HG03432 (cell line): ENCODE measurements at regions not wholly inside any gene's neighbourhood (a gene's known extent, or its start where the extent isn't known, plus 50 kb on each side); places are given as distances from the start of the nearest gene placed in this dataset.

Experiments
- ATAC-seq: cut with Tn5 transposase; IDR thresholded peaks from one replicate; pipeline ENCODE4 v1.9.1; 2021; ENCODE audit warnings: mild to moderate bottlenecking, moderate library complexity; ENCODE audit not compliant: unreplicated experiment

DNA sequence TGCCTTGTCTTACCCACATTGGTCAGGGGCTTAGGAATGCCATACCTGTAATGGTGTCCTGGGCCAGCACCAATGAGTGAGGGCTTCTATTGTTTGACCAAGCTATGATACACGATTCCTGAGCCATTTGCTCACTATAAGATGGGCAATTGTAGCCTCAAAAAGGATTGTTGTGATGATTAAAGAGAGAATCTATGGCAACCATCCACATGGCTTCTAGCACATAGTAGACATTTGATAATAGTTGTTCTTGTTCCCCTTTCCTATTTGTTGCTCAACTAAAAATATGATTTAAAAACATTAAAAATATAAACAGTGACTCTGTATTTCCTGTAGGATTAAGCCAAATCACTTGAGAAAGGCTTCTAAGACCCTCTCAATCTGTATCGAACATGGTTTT is 366.1 kb downstream of the PCNX1 start:
- ATAC-seq: no peak

DNA sequence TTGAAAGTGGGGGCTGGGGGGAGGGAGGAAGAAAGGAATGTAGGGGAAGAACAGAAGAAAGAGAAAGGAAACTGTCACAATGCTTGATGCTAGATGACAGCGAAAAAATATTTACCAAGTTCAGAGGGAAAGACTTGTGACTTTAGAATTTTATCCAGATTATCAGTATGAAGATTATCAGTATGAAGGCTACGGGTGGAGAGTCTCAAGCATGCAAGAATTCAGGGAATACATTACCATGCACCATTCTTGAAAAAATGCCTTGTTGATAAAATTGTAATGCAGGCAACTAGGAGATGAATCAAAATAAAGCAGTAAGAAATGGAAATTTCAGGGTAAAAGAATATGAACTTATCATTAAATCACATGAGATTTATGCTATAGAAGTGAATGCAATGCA is 376.8 kb downstream of the PCNX1 start:
- ATAC-seq: no peak

DNA sequence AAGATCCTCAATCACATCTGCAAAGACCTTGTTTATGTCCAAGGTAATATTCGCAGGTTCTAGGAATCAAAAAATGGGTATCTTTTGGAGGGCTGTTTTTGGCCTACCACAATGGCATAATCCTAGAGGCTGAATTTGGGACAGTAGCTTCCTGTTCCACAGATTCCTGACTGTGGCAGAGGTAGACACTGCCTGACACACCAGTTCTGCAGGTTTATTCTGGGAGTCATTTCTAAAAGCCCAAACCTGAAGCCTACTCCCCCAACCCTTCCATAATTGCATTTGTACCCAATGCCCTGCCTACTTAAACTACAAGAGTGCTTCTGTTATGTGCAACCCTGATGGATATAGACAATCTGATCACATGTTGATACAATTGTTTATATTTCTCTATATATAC is 378.9 kb downstream of the PCNX1 start:
- ATAC-seq: no peak

DNA sequence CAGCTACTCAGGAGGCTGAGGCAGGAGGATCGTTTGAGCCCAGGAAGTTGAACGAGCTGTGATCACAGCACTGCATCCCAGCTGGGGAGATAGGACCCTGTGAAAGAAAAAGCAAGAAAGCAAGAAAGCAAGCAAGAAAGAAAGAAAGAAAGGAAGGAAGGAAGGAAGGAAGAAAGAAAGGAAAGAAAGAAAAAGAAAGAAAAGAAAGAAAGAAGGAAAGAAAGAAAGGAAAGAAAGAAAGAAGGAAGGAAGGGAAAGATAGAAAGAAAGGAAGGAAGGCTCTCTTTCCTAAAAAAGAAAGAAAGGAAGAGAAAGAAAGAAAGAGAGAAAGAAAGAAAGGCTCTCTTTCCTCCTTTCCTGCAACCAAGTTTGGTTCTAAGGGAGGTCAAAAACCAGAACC is 380.3 kb downstream of the PCNX1 start:
- ATAC-seq: no peak

DNA sequence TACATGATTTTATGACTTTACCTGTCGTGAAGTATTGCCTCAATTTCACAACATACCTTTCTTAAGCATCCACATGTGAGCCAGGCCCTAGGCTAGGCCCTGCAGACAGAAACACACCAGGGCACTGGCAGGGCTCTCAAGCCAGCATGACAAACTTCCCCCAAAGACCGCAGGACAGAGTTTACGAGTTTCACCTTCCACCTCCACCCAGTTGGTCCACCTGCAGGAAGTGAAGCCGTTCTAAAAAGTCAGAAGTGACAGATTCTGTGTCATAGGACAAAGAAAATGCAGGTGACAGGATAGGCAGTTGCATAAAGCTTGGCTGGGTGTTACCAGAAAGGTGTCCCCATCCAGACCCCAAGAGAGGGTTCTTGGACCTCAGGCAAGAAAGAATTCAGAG is 382.3 kb downstream of the PCNX1 start:
- peak; percentile 53 for ATAC-seq

DNA sequence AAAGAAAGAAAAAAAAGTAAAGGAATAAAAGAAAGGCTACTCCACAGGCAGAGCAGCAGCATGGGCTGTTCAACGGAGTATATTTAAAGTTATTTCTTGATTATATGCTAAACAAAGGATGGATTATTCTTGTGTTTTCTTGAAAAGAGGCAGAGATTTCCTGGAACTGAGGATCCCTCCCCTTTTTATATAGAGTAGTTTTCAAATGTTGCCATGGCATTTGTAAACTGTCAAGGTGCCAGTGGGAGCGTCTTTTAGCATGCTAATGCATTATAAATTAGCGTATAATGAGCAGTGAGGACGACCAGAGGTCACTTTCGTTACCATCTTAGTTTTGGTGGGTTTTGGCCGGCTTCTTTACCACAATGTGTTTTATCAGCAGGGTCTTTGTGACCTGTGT is 383.0 kb downstream of the PCNX1 start:
- ATAC-seq: no peak

DNA sequence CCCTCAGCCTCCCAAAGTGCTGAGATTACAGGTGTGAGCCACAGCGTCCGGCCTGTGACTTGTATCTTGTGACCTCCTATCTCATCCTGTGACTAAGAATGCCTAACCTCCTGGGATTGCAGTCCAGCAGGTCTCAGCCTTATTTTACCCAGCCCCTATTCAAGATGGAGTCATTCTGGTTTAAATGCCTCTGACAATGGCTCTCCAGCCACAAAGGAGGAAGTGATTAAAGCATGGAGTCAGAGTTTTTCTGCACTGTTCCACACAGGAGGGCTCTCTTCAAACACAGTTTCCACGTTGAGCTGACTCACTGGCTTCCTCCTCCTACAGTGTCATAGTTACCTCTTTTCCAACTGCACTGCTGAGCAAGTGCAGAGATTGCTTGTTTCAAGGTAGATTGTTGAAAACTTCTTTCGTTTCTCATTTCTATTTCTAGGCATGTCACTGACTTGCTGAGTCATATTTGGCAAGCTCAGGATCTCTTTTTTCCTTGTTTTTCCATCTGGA is 383.8 kb downstream of the PCNX1 start:
- ATAC-seq: peak; percentile 70

DNA sequence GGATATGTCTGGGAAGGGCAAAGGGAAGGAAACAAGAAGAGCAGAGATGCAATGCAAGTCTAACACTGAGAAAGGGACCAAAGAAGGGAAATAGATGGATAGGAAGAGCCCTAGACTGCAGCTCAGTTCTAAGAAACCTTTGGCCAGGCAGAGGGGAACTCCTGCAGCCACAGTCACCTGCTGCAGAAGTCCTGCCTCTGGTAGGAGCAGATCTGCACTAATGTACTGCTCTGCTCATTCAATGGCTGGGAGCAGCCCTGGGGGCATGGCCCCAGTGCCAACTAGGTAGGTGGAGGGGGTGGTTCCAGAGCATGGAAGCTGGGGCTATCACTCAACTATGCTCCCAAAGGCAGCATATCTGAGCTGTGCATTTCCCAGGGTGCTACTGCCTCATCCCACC is 388.9 kb downstream of the PCNX1 start:
- ATAC-seq: no peak

DNA sequence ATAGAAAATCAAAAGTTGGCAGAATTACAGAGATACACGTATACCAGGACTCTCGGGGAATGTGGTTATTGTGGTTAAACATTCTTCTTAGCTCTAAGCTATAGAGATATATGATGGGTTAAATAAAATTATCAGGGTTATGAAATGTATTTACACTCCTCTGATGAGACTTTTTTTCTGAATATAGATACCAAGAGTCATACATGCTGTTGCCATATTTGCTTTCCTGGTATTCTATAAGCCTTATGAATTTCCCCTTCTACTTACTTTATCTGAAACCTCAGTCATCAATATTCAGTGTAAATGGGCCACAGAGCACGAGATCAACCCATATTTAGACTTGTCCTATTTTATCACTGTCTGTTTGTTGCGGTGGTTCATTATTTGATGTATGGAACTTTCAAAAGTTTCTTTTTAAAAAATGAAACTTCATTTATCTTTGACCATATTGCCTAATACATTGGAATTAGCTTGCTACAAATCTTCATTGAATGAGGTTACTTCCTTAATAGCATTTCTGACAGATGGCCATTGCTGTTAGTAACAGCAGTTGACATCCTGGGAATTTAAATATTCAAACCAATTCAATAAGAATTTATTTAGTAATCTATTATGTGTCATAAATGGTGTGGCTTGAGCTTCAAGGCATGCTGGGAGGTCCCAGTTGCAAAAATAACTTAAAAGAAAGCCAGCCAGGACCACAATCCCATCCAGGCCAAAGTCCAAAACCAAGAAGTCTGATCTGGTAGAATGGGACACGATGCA is 393.5 kb downstream of the PCNX1 start:
- no peak for ATAC-seq

DNA sequence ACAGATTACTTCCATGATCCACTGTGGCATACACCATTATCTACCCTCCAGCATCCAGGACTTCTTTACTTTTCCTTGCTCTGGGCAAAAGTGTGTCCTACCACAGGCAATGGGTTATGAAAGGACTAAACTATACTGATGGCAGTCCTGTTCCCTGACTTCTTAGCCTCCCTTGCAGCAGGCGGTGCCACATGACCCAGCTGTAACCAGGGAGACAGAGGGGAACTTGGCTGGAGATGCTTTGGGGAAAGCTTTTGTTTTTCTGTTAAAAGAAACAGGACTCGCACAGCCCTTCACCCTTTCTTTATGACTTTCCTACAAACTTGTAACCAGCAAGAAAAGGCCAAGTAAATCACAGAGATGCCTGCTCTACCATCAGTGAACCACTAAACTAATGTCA is 394.4 kb downstream of the PCNX1 start:
- no peak for ATAC-seq

DNA sequence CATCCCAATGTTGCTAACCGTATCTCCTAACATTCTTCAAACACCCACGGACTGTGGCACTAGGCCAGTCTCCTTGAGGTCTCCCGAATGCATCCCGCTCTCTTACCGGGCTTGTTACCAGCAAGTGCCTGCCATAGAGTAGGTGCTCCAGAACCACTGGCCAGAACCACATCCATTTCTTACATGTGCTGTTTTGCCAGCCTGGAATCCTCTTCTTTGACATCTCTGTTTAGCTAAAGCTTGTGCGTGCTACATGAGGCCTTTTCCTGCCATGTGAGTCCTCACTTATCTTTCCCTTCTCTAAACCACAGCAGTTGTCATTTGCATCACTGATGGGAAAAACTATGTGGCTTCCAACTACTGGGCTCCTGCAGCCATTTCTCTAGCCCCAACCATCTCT is 397.4 kb downstream of the PCNX1 start:
- ATAC-seq: no peak

DNA sequence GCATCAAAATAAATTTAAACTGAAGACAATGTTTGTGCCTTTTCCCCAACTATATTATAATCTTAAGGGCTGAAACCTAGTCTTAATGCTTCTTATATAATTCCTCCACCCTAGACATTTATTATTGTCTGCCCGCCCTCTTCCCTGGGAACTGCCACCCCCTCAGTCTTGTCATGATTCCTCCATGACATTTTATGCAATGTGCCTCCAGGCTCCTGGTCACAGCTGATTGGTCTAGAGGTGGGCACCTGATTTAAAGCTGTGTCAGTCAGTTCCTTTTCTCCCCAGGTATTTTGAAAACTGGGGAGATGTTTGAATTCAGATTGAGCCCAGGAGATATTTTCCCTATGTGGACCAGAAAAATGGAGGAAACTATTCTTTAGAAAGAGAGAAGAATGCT is 401.4 kb downstream of the PCNX1 start:
- ATAC-seq: no peak

DNA sequence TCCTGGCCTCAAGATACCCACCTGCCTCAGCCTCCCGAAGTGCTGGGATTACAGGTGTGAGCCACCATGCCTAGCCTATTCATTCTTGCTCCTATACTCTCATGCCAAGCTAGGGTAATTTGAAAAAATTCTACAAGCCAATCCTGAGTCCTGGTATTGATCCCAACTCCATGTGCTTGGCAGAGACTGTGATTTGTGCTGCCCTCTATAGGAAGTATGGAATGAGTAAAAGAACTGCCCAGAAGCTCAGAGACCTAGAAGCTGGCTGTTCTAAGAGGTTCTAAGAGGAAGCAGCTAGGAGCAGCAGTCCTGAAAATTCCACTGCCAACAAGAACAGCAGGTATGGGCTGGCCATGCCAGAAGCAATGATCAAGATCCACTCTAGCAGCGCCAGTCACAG is 402.5 kb downstream of the PCNX1 start:
- no peak for ATAC-seq

DNA sequence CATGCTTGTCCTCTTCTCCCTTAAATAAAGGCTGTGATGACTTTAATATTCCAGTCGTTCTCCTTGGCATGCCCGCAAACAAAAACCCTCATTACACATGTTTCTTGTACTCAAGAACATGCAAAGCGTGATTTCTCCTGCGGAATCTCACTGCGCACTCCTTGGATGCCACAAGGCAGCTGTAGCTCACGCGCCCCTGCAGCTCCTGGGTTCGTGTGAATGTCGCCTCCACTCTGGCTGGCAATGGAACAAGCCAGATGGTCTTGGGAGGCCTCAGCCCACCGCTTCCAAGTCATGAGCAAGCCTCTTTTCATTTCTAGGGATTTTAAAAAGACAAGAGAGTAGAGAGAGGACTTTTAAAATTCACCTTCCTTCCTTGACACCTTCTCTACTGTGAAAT is 403.8 kb downstream of the PCNX1 start:
- no peak for ATAC-seq

DNA sequence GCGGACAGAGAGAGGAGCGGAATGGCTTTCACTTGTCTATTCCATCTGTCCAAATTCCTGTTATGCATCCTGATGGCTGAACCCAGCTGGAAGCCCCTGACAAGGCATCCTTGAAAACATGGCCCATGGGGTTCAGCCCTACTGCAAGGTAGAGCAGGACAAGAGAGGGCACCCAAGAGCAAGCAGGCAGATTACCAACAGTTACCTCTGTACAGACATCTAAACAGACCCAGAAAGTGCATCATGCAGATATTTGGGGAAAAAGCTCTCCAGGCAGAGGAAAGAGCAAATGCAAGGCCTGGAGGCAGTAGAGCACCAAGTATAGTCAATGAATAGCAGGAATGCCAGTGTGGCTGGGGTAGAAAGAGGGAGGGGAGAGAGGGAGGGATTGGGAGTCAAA is 407.5 kb downstream of the PCNX1 start:
- no peak for ATAC-seq

DNA sequence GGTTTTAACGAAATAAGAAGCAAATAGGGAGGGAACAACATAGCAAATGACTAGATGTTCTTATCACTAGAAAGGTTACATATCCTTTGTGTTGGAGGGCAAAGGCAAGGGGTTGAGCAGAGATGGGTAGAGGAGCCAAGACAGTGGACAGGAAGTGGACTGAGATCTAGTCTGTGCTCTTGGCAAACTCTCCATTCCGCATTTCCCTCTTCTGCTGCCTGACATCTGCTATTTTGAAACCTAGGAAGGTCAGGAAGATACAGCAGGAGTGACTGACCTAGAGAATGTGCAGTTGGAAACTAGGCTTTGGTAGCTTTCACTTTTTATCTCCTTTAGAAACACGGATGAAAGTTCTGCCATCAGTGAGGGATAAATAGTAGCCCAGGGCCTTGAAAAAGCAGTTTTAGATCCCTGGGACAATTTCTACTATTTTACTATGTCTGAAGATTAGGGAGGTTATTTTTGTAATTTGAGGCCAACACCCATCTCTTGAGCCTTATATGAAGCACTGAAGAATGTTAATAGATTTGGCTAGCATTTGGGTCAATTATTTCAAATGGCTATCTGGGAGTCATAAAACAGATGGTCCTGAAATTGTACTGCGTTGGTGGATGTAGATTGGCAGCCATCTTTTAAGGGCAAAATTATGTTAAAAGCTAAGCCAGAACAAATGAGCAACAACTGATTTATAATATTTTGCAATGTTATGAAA is 410.3 kb downstream of the PCNX1 start:
- ATAC-seq: no peak

DNA sequence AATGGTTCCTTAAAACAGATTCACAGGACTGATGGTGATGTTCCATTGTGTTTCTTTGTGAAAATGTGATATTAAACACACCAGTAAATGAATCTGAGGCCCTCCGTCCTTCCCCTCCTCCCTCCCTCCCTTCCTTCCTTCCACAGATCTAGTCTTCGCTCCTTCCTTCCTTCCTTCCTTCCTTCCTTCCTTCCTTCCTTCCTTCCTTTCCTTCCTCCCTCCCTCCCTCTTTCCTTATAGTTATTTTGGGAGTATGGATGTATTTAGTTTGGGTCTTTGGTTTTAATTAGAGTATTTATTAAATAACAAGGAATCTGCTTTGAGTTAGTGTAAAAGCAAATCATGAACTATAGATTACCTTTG is 410.8 kb downstream of the PCNX1 start:
- no peak for ATAC-seq

DNA sequence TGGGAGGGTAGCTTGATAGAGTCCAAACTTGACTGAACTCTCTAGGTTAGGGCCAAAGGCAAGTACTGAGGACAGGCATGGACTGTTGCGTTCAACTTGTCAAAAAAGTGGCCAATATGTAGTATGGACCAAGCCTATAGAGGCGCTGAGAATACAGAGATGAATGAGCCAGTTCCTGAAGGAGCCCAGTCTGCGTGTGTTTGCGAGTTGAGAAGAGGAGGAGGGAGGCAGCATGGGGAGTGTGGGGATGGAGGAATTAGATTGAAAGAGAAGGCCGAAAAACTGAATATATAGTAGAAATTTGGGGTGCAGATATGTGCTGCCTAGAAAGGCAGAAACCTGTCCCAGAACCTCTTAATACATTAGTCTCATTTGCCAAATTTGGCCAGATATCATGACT is 412.4 kb downstream of the PCNX1 start:
- ATAC-seq: no peak

DNA sequence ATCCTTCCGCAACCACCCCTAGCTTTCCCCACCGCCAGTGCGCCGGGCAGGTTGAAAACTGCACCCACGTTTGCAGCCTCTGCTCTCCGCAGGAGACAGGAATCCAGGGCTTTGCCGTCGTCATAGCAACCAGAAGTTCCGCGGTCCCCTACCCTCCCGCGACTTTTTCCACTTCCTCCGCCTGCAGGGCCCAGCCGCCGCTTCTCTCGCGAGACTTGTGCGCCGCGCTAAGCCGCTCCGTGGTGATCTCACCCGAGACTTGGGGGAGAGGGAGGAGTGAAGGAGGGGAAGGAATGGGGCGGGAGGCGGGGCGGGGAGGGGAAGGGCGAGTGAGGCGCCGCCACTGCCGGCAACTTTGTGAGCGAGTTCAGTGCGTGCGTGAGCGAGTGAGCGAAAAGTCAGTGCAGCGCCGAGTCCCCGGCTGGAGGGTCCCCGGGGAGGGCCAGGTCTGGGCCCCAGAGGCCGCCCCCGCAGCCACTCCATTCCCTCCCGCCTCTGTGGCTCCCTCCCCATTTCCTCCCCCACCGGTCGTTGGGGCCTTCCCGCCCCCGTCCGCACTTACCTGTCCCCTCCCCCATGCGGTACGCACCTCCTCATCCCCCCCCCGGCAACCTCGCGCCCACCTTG is 413.0 kb downstream of the PCNX1 start, which contains the start of gene SIPA1L1:
SIPA1L1 (plus strand) TSS at position 370 of the 627 bp plus-strand sequence.
- ATAC-seq: peak; percentile 83

DNA sequence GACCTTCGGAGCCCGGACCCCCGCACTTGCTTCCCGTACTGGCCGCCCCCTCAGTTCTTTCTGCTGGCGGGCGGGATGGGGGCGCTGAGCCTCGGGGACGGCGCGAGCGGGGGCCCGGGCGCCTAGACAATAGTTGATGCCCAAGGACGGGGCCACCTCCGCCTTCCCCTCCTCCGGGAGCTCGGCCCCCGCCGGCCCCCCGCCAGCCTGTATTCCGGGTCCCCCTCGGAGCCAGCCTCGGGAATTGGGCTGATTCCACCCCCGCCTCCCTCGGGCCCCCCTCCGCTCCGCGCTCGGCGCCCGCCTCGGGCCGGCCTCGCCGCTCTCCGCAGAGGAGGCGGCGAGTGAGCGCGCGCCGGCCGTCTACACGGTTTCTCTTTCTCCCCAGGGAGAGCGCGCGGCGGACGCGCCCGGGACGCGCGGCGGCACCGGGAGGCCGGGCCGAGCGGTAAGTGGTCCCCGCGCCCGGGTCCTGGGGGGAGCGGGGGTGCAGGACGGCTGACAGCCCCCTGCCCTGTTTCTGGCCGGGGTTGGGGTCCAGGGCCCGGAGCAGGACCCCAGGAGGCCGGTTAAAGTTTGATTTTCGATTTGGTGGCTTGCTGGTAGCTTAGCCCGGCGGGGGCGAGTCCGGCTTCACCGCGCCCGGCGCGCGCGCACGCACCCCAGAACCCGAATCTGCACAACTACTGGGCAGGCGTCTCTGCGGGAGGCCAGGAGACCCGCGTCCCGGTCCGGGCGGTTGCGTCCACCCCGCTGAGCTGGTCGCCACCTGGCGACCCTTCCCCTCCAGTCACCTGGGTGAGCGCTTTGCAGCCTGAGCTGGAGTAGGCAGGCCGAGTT is 413.7 kb downstream of the PCNX1 start:
- ATAC-seq: peak; percentile 33
